DMS53 (cell line): ENCODE measurements at regions not wholly inside any gene's neighbourhood (a gene's known extent, or its start where the extent isn't known, plus 50 kb on each side); places are given as distances from the start of the nearest gene placed in this dataset.
"Not testable (repeated sequence)": the region's sequence is repeated elsewhere in the genome, so short reads cannot be mapped to it uniquely, and the experiment has no call there.

ENCODE experiments used
- DNase-seq: peaks from one replicate; lab custom pipeline; 2025; lab: John Stamatoyannopoulos, UW

DNA sequence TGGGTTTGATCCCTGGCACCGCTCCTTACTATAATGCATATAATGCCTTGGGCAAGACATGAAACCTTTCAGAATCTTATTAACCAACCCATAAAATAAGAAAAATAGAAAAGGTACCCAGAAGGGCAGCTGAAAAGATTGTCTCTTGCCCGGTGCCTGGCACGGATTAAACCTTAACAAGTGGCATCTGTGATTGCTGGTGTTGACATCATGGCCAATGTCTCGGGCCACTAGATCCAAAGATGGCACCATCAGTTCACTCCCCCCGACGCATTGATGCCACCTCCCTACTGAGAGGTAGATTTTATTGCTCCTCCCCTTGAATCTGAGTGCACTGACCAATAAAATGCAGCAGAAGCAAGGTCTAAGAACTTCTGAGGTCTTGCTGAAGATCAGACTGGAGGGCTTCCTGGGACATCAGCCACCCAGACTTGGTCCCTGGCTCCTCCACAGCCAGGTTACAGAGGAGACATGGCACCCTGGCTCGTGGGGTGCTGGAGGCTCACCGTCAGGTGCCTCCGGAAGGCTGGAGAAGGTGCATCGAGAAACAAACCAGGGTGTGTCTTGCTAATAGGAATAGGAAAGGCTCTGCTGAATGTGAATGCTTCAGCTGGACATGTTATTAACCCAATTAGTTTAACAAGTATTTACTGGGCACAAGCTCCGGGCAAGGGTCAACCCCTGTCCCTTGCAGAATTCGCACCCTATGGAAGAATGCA lies 80.0 kb upstream of the COL5A1 start:
- DNase-seq = no peak

GRCh38 chr9:134562146-134562849 lies 79.3 kb upstream of the COL5A1 start:
- no peak for DNase-seq

- no peak for DNase-seq
Observed at GRCh38 chr9:134563397-134563796, 78.2 kb upstream of the COL5A1 start.

GRCh38 chr9:134564431-134565170 lies 77.0 kb upstream of the COL5A1 start:
- no peak for DNase-seq

- DNase-seq = no peak
Observed at GRCh38 chr9:134565316-134565915, 76.2 kb upstream of the COL5A1 start.

DNA sequence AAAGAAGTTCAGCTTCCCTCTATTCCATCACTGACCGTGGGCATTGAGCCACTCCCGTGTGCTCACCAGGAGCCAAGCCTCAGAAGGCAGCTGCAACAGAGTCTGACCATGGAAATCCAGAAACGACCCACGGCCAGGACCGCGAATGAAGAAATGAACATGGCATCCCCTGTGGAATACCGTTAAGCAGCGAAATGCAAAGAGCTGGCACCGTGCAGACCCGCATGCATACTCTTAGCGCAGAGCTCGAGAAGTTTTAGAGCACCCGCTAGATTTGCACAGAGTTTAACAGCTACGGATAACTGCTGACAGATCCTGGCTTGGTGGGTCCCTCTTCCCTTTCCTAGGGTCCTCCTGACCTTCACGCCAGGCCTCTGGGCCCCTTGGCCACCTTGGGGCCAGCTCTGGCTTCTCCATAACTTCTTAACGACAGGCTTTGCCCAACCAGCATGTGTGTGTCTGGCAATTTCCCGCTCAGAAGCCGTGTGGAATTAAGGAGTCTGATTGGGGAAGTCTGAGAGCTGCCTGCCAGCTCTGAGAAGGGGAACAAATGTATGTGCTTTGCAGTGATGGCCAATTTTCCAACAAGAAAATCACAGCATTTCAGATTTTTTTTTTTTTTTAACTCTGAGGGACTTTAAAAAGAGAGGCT lies 75.3 kb upstream of the COL5A1 start:
- DNase-seq = no peak

DNA sequence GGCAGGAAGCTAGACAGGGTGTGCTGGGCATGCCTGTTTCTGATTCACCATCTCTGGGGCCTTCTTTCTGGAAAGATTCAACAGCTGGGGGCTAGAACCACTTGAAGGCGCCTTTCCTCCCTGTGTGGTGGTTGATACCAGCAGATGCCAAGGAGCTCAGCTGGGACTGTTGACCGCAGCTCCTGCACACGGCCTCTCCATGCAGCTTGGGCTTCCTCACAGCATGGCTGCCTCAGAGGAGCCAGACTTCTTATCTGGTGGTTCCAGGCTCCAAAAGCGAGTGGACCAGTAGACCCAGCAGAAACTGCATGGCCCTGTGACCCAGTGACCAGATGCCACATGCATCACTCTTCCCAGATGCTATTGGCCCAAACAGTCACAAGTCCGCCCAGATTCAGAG lies 74.7 kb upstream of the COL5A1 start:
- no peak for DNase-seq

GRCh38 chr9:134568116-134568515 lies 73.5 kb upstream of the COL5A1 start:
- no peak for DNase-seq

GRCh38 chr9:134568811-134569210 lies 72.8 kb upstream of the COL5A1 start:
- no peak for DNase-seq

DNA sequence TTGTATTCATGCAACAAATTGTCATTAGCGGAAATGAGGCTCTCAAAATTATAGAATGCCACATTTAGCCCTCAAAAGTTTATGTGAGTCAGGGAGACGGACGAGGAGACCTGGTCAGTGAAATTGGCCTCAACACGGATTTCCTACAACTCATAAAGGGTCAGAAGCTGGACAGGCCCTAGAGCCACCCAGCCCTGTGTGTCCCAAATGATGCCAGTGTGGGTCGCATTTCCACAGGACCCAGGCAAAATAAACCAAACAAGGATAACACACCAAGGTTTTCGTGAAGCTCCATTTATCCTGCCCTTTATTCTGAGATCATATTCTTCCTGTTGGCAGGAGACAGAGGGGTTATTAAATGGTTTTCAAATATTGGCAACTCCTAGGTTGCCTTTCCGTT lies 72.0 kb upstream of the COL5A1 start:
- no peak for DNase-seq

GRCh38 chr9:134570151-134570621 lies 71.4 kb upstream of the COL5A1 start:
- DNase-seq = no peak

DNA sequence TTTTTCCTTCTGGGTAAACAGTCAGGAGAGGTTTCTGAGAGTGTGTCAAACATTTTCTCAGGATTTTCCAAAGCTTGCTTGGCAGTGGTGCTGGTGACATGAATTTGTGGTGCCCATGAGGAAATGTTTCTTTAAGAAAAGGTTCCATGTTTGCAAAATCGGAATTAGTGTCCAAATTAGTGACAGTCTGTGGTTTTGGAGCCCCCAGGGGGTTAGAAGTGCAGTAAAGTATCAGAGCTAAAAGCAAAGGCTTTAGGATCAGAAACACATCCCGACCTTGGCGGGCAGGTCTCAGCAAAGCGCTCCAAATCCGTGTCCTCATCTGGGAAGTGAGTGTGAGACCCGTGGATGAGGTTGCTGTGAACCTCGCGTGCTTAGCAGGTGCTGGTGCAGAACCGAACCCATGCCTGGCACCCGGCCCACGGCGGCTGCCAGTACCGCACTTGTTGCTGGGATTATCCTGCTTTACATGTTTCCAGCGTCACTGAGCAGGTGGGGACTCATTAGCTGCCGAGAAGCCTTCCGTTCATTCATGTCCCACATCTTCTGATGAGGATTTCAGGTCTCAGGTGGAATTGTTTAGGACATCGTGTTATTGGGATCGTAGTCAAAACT lies 70.8 kb upstream of the COL5A1 start:
- no peak for DNase-seq

GRCh38 chr9:134571326-134571931 lies 70.2 kb upstream of the COL5A1 start:
- DNase-seq = no peak

- DNase-seq = peak; percentile 50
Observed at GRCh38 chr9:134571946-134572917, 69.4 kb upstream of the COL5A1 start.

- DNase-seq = not testable (repeated sequence)
Observed at GRCh38 chr9:134574686-134575085, 66.9 kb upstream of the COL5A1 start.

- DNase-seq = no peak
Observed at GRCh38 chr9:134575103-134575900, 66.3 kb upstream of the COL5A1 start.

DNA sequence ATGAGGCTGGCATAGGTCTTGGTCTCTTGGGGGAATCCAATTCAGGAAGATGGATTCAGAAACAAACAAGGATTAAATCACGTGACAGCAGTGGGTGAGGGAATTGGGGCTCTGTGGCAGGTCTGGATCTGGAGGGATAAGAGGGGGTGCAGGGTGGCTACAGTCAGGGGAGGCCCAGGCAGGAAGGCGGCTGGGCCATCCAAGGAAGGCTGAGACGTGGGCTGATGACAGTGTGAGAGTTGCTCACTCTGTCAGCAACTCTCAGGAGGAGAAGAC lies 65.8 kb upstream of the COL5A1 start:
- DNase-seq = no peak

- DNase-seq = no peak
Observed at GRCh38 chr9:134585021-134585561, 56.5 kb upstream of the COL5A1 start.
